Dendritic cell treated with granulocyte-macrophage colony-stimulating factor and Interleukin-4, amounts not matched to agents 40 ng/mL and 50 ng/mL, for 4 days (primary cell): ENCODE measurements at regions not wholly inside any gene's neighbourhood (a gene's known extent, or its start where the extent isn't known, plus 50 kb on each side); places are given as distances from the start of the nearest gene placed in this dataset.

Source experiments
- H3K27ac Mint-ChIP-seq: one replicate; pipeline ENCODE4 v1.8.0; 2022; ENCODE audit warnings: mild to moderate bottlenecking, mixed read lengths
- H3K27me3 Mint-ChIP-seq: one replicate; pipeline ENCODE4 v1.8.0; 2022; ENCODE audit warnings: mild to moderate bottlenecking, mixed read lengths
- H3K36me3 Mint-ChIP-seq: one replicate; pipeline ENCODE4 v1.8.0; 2022; ENCODE audit warnings: low read depth, mixed read lengths
- H3K4me1 Mint-ChIP-seq: one replicate; pipeline ENCODE4 v1.8.0; 2022; ENCODE audit warnings: low read depth, mixed read lengths
- H3K4me3 Mint-ChIP-seq: one replicate; pipeline ENCODE4 v1.8.0; 2022; ENCODE audit warnings: mild to moderate bottlenecking, moderate library complexity, mixed read lengths
- H3K9me3 Mint-ChIP-seq: one replicate; pipeline ENCODE4 v1.8.0; 2022; ENCODE audit warnings: mixed read lengths
- intact Hi-C: fragments of 100-400 bp; cut with micrococcal nuclease; formaldehyde crosslinking; loops from one replicate; pipeline ENCODE4 v1.15.0; 2022

GRCh38 chr2:5144159-5144558, 548.0 kb upstream of the SOX11 start:
- H3K9me3 Mint-ChIP-seq: peaks cover 32% of the 10 kb centered on the region
- no peak overlapping the region for H3K27ac Mint-ChIP-seq
- intact Hi-C loops: no loop called here
- H3K4me3 Mint-ChIP-seq: no peak overlapping the region
- no peaks in the 10 kb centered on the region for H3K27me3 Mint-ChIP-seq
- H3K36me3 Mint-ChIP-seq: no peaks in the 10 kb centered on the region
- no peaks in the 10 kb centered on the region for H3K4me1 Mint-ChIP-seq

- intact Hi-C loops: no loop called here
- H3K27me3 Mint-ChIP-seq: no peaks in the 10 kb centered on the region
- H3K9me3 Mint-ChIP-seq: peaks cover 32% of the 10 kb centered on the region
- H3K27ac Mint-ChIP-seq: no peak overlapping the region
- no peak overlapping the region for H3K4me3 Mint-ChIP-seq
- H3K36me3 Mint-ChIP-seq: no peaks in the 10 kb centered on the region
- no peaks in the 10 kb centered on the region for H3K4me1 Mint-ChIP-seq
These were observed 547.1 kb upstream of the SOX11 start for GRCh38 chr2:5145053-5145452.

- H3K36me3 Mint-ChIP-seq: no peaks in the 10 kb centered on the region
- H3K4me1 Mint-ChIP-seq: no peaks in the 10 kb centered on the region
- no peak overlapping the region for H3K27ac Mint-ChIP-seq
- H3K4me3 Mint-ChIP-seq: no peak overlapping the region
- intact Hi-C loops: no loop called here
- H3K27me3 Mint-ChIP-seq: no peaks in the 10 kb centered on the region
- H3K9me3 Mint-ChIP-seq: peaks cover 33% of the 10 kb centered on the region
These were observed 546.4 kb upstream of the SOX11 start for GRCh38 chr2:5145801-5146200.

GRCh38 chr2:5148392-5149085, 543.6 kb upstream of the SOX11 start:
- no peaks in the 10 kb centered on the region for H3K27me3 Mint-ChIP-seq
- no peak overlapping the region for H3K27ac Mint-ChIP-seq
- intact Hi-C loops: no loop called here
- H3K36me3 Mint-ChIP-seq: no peaks in the 10 kb centered on the region
- no peak overlapping the region for H3K4me3 Mint-ChIP-seq
- H3K9me3 Mint-ChIP-seq: peaks cover 60% of the 10 kb centered on the region
- H3K4me1 Mint-ChIP-seq: no peaks in the 10 kb centered on the region

GRCh38 chr2:5150871-5151270, 541.3 kb upstream of the SOX11 start:
- no peaks in the 10 kb centered on the region for H3K4me1 Mint-ChIP-seq
- intact Hi-C loops: no loop called here

GRCh38 chr2:5164776-5165525, 527.2 kb upstream of the SOX11 start:
- Mint-ChIP-seq H3K36me3 (no peaks in the 10 kb centered on the region), H3K27ac (no peak overlapping the region), H3K4me1 (no peaks in the 10 kb centered on the region), H3K4me3 (no peak overlapping the region), H3K9me3 (peaks cover 33% of the 10 kb centered on the region), H3K27me3 (no peaks in the 10 kb centered on the region)
- intact Hi-C loops: no loop called here

More at GRCh38 chr2:5150871-5151270, 541.3 kb upstream of the SOX11 start:
- Mint-ChIP-seq H3K36me3 (no peaks in the 10 kb centered on the region), H3K4me3 (no peak overlapping the region), H3K27ac (no peak overlapping the region), H3K9me3 (peaks cover 54% of the 10 kb centered on the region), H3K27me3 (no peaks in the 10 kb centered on the region)

GRCh38 chr2:5172923-5173322, 519.3 kb upstream of the SOX11 start:
- Mint-ChIP-seq H3K9me3 (peaks cover 19% of the 10 kb centered on the region), H3K27ac (no peak overlapping the region), H3K4me1 (no peaks in the 10 kb centered on the region), H3K4me3 (no peak overlapping the region), H3K36me3 (no peaks in the 10 kb centered on the region), H3K27me3 (no peaks in the 10 kb centered on the region)
- intact Hi-C loops: no loop called here

GRCh38 chr2:5173876-5174535, 518.2 kb upstream of the SOX11 start:
- intact Hi-C loops: no loop called here
- Mint-ChIP-seq H3K9me3 (peaks cover 18% of the 10 kb centered on the region), H3K4me1 (no peaks in the 10 kb centered on the region), H3K4me3 (no peak overlapping the region), H3K27ac (no peak overlapping the region), H3K27me3 (no peaks in the 10 kb centered on the region), H3K36me3 (no peaks in the 10 kb centered on the region)

GRCh38 chr2:5175231-5175630, 517.0 kb upstream of the SOX11 start:
- H3K9me3 Mint-ChIP-seq: peaks cover 9% of the 10 kb centered on the region
- intact Hi-C loops: no loop called here
- no peak overlapping the region for H3K27ac Mint-ChIP-seq
- no peak overlapping the region for H3K4me3 Mint-ChIP-seq
- H3K36me3 Mint-ChIP-seq: no peaks in the 10 kb centered on the region
- no peaks in the 10 kb centered on the region for H3K4me1 Mint-ChIP-seq
- no peaks in the 10 kb centered on the region for H3K27me3 Mint-ChIP-seq

- no peaks in the 10 kb centered on the region for H3K4me1 Mint-ChIP-seq
- H3K9me3 Mint-ChIP-seq: peaks cover 9% of the 10 kb centered on the region
- no peaks in the 10 kb centered on the region for H3K27me3 Mint-ChIP-seq
- no peak overlapping the region for H3K4me3 Mint-ChIP-seq
- H3K36me3 Mint-ChIP-seq: no peaks in the 10 kb centered on the region
- no peak overlapping the region for H3K27ac Mint-ChIP-seq
- intact Hi-C loops: no loop called here
These were observed 515.4 kb upstream of the SOX11 start for GRCh38 chr2:5176764-5177163.

- intact Hi-C loops: no loop called here
- H3K4me1 Mint-ChIP-seq: no peaks in the 10 kb centered on the region
- H3K36me3 Mint-ChIP-seq: no peaks in the 10 kb centered on the region
- no peak overlapping the region for H3K27ac Mint-ChIP-seq
- no peak overlapping the region for H3K4me3 Mint-ChIP-seq
- H3K27me3 Mint-ChIP-seq: no peaks in the 10 kb centered on the region
- peaks cover 11% of the 10 kb centered on the region for H3K9me3 Mint-ChIP-seq
These were observed 509.2 kb upstream of the SOX11 start for GRCh38 chr2:5183031-5183430.

GRCh38 chr2:5187283-5187682, 504.9 kb upstream of the SOX11 start:
- Mint-ChIP-seq H3K4me3 (no peak overlapping the region), H3K9me3 (peaks cover 11% of the 10 kb centered on the region), H3K27ac (no peak overlapping the region), H3K4me1 (no peaks in the 10 kb centered on the region), H3K27me3 (no peaks in the 10 kb centered on the region), H3K36me3 (no peaks in the 10 kb centered on the region)
- intact Hi-C loops: no loop called here

- intact Hi-C loops: no loop called here
- no peak overlapping the region for H3K27ac Mint-ChIP-seq
- H3K36me3 Mint-ChIP-seq: no peaks in the 10 kb centered on the region
- H3K27me3 Mint-ChIP-seq: no peaks in the 10 kb centered on the region
- H3K4me1 Mint-ChIP-seq: no peaks in the 10 kb centered on the region
- H3K9me3 Mint-ChIP-seq: peaks cover 11% of the 10 kb centered on the region
- no peak overlapping the region for H3K4me3 Mint-ChIP-seq
These were observed 503.5 kb upstream of the SOX11 start for GRCh38 chr2:5188636-5189035.

GRCh38 chr2:5190023-5190422, 502.2 kb upstream of the SOX11 start:
- no peak overlapping the region for H3K4me3 Mint-ChIP-seq
- no peaks in the 10 kb centered on the region for H3K4me1 Mint-ChIP-seq
- intact Hi-C loops: no loop called here
- H3K9me3 Mint-ChIP-seq: peaks cover 18% of the 10 kb centered on the region
- no peaks in the 10 kb centered on the region for H3K36me3 Mint-ChIP-seq
- no peaks in the 10 kb centered on the region for H3K27me3 Mint-ChIP-seq
- H3K27ac Mint-ChIP-seq: no peak overlapping the region
